ENCODE measurements at regions not wholly inside any gene's neighbourhood (a gene's known extent, or its start where the extent isn't known, plus 50 kb on each side); places are given as distances from the start of the nearest gene placed in this dataset.

GRCh38 chr19:23475477-23475876, 80.2 kb upstream of the ZNF91 start:
- H3K36me3 Mint-ChIP-seq (ENCODE audit: insufficient read depth, unreplicated experiment): no peaks in the 10 kb centered on the region
- CTCF ChIA-PET: no interaction called here
- Histone ChIP-seq H3K9me3 (0 out of 2 replicates have a peak, but pooled peaks cover 3% of the 10 kb centered on the region), H3K27me3 (replicated peaks; ENCODE audit: control insufficient read depth, insufficient read depth, low read length) (no peaks in the 10 kb centered on the region), H3K4me3 (ENCODE audit: low read depth, low read length) (no peak overlapping the region), H3K4me1 (no peaks in the 10 kb centered on the region), H3K36me3 (ENCODE audit: control insufficient read depth, insufficient read depth, low read length) (no peaks in the 10 kb centered on the region)
- no TSS peak for BruUV-seq (replicated peaks)
- no peaks in the 10 kb centered on the region for H3K4me1 Mint-ChIP-seq (ENCODE audit: low read depth, unreplicated experiment)
- H3K27me3 Mint-ChIP-seq (ENCODE audit: insufficient read depth, unreplicated experiment): no peaks in the 10 kb centered on the region
- H3K27ac Mint-ChIP-seq (ENCODE audit: unreplicated experiment): no peak overlapping the region
- H3K9me3 Mint-ChIP-seq (ENCODE audit: unreplicated experiment): peaks cover 45% of the 10 kb centered on the region
- POLR2A ChIA-PET: no interaction called here
- H3K4me3 Mint-ChIP-seq (ENCODE audit: unreplicated experiment): no peak overlapping the region
- no peak for TF ChIP-seq CTCF (IDR thresholded peaks at IDR 0.05; ENCODE audit: insufficient read depth in 1 of 2, low read depth in 1 of 2, low read length in 1 of 2, severe bottlenecking in 1 of 2, unreplicated experiment in 1 of 2)
- intact Hi-C loops (cut with micrococcal nuclease; ENCODE audit: unreplicated experiment): no loop called here
- DNase-seq: no peak

GRCh38 chr19:23474761-23475160, 79.5 kb upstream of the ZNF91 start:
- Mint-ChIP-seq H3K4me1 (ENCODE audit: low read depth, unreplicated experiment) (no peaks in the 10 kb centered on the region), H3K36me3 (ENCODE audit: insufficient read depth, unreplicated experiment) (no peaks in the 10 kb centered on the region), H3K4me3 (ENCODE audit: unreplicated experiment) (no peak overlapping the region), H3K27me3 (ENCODE audit: insufficient read depth, unreplicated experiment) (peaks cover under 1% of the 10 kb centered on the region), H3K9me3 (ENCODE audit: unreplicated experiment) (peaks cover 50% of the 10 kb centered on the region), H3K27ac (ENCODE audit: unreplicated experiment) (no peak overlapping the region)
- no TSS peak for BruUV-seq (replicated peaks)
- Histone ChIP-seq H3K4me3 (ENCODE audit: low read depth, low read length) (no peak overlapping the region), H3K36me3 (ENCODE audit: control insufficient read depth, insufficient read depth, low read length) (no peaks in the 10 kb centered on the region), H3K4me1 (no peaks in the 10 kb centered on the region), H3K9me3 (0 out of 2 replicates have a peak, but pooled peaks cover 3% of the 10 kb centered on the region), H3K27me3 (replicated peaks; ENCODE audit: control insufficient read depth, insufficient read depth, low read length) (no peaks in the 10 kb centered on the region)
- no peak for DNase-seq
- intact Hi-C loops (cut with micrococcal nuclease; ENCODE audit: unreplicated experiment): no loop called here
- CTCF ChIA-PET: no interaction called here
- TF ChIP-seq CTCF (IDR thresholded peaks at IDR 0.05; ENCODE audit: insufficient read depth in 1 of 2, low read depth in 1 of 2, low read length in 1 of 2, severe bottlenecking in 1 of 2, unreplicated experiment in 1 of 2): no peak
- POLR2A ChIA-PET: no interaction called here

GRCh38 chr19:23474172-23474571, 78.9 kb upstream of the ZNF91 start:
- Histone ChIP-seq H3K4me3 (ENCODE audit: low read depth, low read length) (no peak overlapping the region), H3K36me3 (ENCODE audit: control insufficient read depth, insufficient read depth, low read length) (no peaks in the 10 kb centered on the region), H3K4me1 (no peaks in the 10 kb centered on the region), H3K27me3 (replicated peaks; ENCODE audit: control insufficient read depth, insufficient read depth, low read length) (no peaks in the 10 kb centered on the region), H3K9me3 (0 out of 2 replicates have a peak, but pooled peaks cover 3% of the 10 kb centered on the region)
- intact Hi-C loops (cut with micrococcal nuclease; ENCODE audit: unreplicated experiment): no loop called here
- Mint-ChIP-seq H3K36me3 (ENCODE audit: insufficient read depth, unreplicated experiment) (no peaks in the 10 kb centered on the region), H3K27ac (ENCODE audit: unreplicated experiment) (no peak overlapping the region), H3K4me1 (ENCODE audit: low read depth, unreplicated experiment) (no peaks in the 10 kb centered on the region), H3K9me3 (ENCODE audit: unreplicated experiment) (peaks cover 51% of the 10 kb centered on the region), H3K4me3 (ENCODE audit: unreplicated experiment) (no peak overlapping the region), H3K27me3 (ENCODE audit: insufficient read depth, unreplicated experiment) (peaks cover 3% of the 10 kb centered on the region)
- TF ChIP-seq CTCF (IDR thresholded peaks at IDR 0.05; ENCODE audit: insufficient read depth in 1 of 2, low read depth in 1 of 2, low read length in 1 of 2, severe bottlenecking in 1 of 2, unreplicated experiment in 1 of 2): no peak
- CTCF ChIA-PET: no interaction called here
- no peak for DNase-seq
- BruUV-seq (replicated peaks): no TSS peak
- POLR2A ChIA-PET: no interaction called here

Data from Caco-2 (cell line).